ENCODE measurements at regions not wholly inside any gene's neighbourhood (a gene's known extent, or its start where the extent isn't known, plus 50 kb on each side); places are given as distances from the start of the nearest gene placed in this dataset.
"Not testable (repeated sequence)": the region's sequence is repeated elsewhere in the genome, so short reads cannot be mapped to it uniquely, and the experiment has no call there.

GRCh38 chr14:40386433-40386832 is 954.2 kb upstream of the FBXO33 start:
- Mint-ChIP-seq H3K27me3 (no peaks in the 10 kb centered on the region), H3K36me3 (ENCODE audit: low read depth) (no peaks in the 10 kb centered on the region), H3K4me1 (no peaks in the 10 kb centered on the region), H3K9me3 (ENCODE audit: low read depth) (peaks cover 1% of the 10 kb centered on the region), H3K4me3 (no peak overlapping the region), H3K27ac (no peak overlapping the region)
- no peak for DNase-seq
- intact Hi-C loops (cut with DNase I, micrococcal nuclease), result no loop called here
- ChIA-PET POLR2A (no interaction called here), CTCF (interaction anchor here (0.6 kb wide), 1 partner anchor 818 kb away, joined by 3 read pairs; no protein-coding TSS in a partner anchor)
- no peak for ATAC-seq

DNA sequence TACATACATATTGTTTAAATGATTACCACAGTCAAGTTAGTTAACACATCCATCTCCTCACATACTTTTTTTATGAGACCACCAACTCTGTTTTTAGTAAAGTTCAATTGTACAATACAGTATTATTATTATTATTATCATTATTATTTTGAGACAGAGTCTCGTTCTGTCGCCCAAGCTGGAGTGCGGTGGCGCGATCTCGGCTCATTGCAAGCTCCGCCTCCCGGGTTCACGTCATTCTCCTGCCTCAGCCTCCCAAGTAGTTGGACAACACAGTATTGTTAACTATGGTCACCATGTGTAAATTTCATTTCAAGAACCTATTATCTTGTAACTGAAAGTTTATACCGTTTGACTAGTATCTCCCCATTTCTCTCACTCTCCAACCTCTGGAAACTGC is 942.0 kb upstream of the FBXO33 start:
- Mint-ChIP-seq H3K27ac (no peak overlapping the region), H3K4me3 (no peak overlapping the region), H3K9me3 (ENCODE audit: low read depth) (peaks cover 3% of the 10 kb centered on the region), H3K4me1 (no peaks in the 10 kb centered on the region), H3K27me3 (no peaks in the 10 kb centered on the region), H3K36me3 (ENCODE audit: low read depth) (no peaks in the 10 kb centered on the region)
- no peak for ATAC-seq
- no peak for DNase-seq
- ChIA-PET POLR2A (no interaction called here), CTCF (no interaction called here)
- intact Hi-C loops (cut with DNase I, micrococcal nuclease), result no loop called here

GRCh38 chr14:40371011-40371410 is 938.8 kb upstream of the FBXO33 start:
- DNase-seq (no peak), ATAC-seq (no peak)
- Mint-ChIP-seq H3K4me1 (no peaks in the 10 kb centered on the region), H3K4me3 (no peak overlapping the region), H3K27ac (no peak overlapping the region), H3K27me3 (no peaks in the 10 kb centered on the region), H3K36me3 (ENCODE audit: low read depth) (no peaks in the 10 kb centered on the region), H3K9me3 (ENCODE audit: low read depth) (peaks cover 3% of the 10 kb centered on the region)
- ChIA-PET POLR2A (no interaction called here), CTCF (no interaction called here)
- intact Hi-C loops (cut with DNase I, micrococcal nuclease), result no loop called here

GRCh38 chr14:40368314-40368713 is 936.1 kb upstream of the FBXO33 start:
- Mint-ChIP-seq H3K36me3 (ENCODE audit: low read depth) (no peaks in the 10 kb centered on the region), H3K27me3 (no peaks in the 10 kb centered on the region), H3K27ac (no peak overlapping the region), H3K9me3 (ENCODE audit: low read depth) (no peaks in the 10 kb centered on the region), H3K4me3 (no peak overlapping the region), H3K4me1 (peaks cover 2% of the 10 kb centered on the region)
- POLR2A ChIA-PET, result no interaction called here
- CTCF ChIA-PET, result no interaction called here
- DNase-seq, result no peak
- no peak for ATAC-seq
- intact Hi-C loops (cut with DNase I, micrococcal nuclease), result no loop called here

GRCh38 chr14:40367717-40368116 is 935.5 kb upstream of the FBXO33 start:
- Mint-ChIP-seq H3K36me3 (ENCODE audit: low read depth) (no peaks in the 10 kb centered on the region), H3K4me3 (no peak overlapping the region), H3K4me1 (peaks cover 2% of the 10 kb centered on the region), H3K27me3 (no peaks in the 10 kb centered on the region), H3K27ac (no peak overlapping the region), H3K9me3 (ENCODE audit: low read depth) (no peaks in the 10 kb centered on the region)
- CTCF ChIA-PET, result no interaction called here
- DNase-seq (no peak), ATAC-seq (no peak)
- intact Hi-C loops (cut with DNase I, micrococcal nuclease), result no loop called here
- POLR2A ChIA-PET, result no interaction called here

DNA sequence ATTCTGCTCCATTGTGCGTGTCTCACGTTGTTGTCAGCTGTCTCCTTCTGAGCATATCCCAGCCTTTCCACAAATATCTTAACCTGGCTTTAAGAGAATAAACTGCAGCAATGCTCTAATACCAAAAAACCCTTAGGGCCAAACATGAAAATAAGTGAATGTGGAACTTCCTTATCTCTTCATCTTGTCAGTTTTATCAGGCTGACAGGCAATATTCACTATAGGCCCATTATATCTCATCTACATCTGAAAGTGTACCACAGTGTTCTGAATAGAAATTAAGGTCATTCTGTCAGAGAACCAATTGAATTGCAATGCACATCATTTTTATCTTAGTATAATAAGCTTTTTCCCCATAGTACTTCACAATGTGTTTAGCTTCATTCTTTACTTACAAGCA is 933.1 kb upstream of the FBXO33 start:
- H3K4me3 Mint-ChIP-seq, result no peak overlapping the region
- ChIA-PET CTCF (interaction anchor here (0.8 kb wide), 1 partner anchor 9 kb away, joined by 3 read pairs; no protein-coding TSS in a partner anchor), POLR2A (no interaction called here)
- ATAC-seq, result no peak
- no peak overlapping the region for H3K27ac Mint-ChIP-seq
- intact Hi-C loops (cut with DNase I, micrococcal nuclease), result no loop called here
- no peaks in the 10 kb centered on the region for H3K36me3 Mint-ChIP-seq (ENCODE audit: low read depth)
- DNase-seq, result no peak
- H3K4me1 Mint-ChIP-seq, result peaks cover 2% of the 10 kb centered on the region
- no peaks in the 10 kb centered on the region for H3K27me3 Mint-ChIP-seq
- no peaks in the 10 kb centered on the region for H3K9me3 Mint-ChIP-seq (ENCODE audit: low read depth)

GRCh38 chr14:40362856-40363255 is 930.6 kb upstream of the FBXO33 start:
- Mint-ChIP-seq H3K27me3 (no peaks in the 10 kb centered on the region), H3K9me3 (ENCODE audit: low read depth) (peaks cover 6% of the 10 kb centered on the region), H3K4me3 (no peak overlapping the region), H3K4me1 (peaks cover 2% of the 10 kb centered on the region), H3K36me3 (ENCODE audit: low read depth) (no peaks in the 10 kb centered on the region), H3K27ac (no peak overlapping the region)
- POLR2A ChIA-PET, result no interaction called here
- CTCF ChIA-PET, result no interaction called here
- no peak for DNase-seq
- no peak for ATAC-seq
- intact Hi-C loops (cut with DNase I, micrococcal nuclease), result no loop called here

DNA sequence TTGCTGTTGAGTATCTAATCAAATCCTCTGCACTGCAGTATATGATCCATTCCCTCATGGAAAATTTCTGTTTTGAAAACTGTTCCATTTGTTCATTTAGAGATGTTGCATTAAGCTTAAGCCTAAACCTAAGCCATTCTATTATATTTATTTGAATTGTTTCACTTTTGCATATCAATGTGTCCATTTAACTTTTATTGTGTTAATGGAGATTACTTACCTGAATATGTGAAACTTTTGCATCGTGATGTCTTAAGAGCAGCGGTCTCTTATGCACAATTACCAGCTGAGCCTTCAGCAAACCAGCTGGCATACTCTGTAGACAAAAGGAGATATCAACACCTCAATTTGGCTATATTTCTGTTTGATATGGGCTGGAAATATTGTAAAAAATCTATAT is 922.5 kb upstream of the FBXO33 start:
- Mint-ChIP-seq H3K36me3 (ENCODE audit: low read depth) (no peaks in the 10 kb centered on the region), H3K9me3 (ENCODE audit: low read depth) (peaks cover 8% of the 10 kb centered on the region), H3K27ac (no peak overlapping the region), H3K4me3 (no peak overlapping the region), H3K4me1 (no peaks in the 10 kb centered on the region), H3K27me3 (no peaks in the 10 kb centered on the region)
- CTCF ChIA-PET, result no interaction called here
- no peak for DNase-seq
- no peak for ATAC-seq
- intact Hi-C loops (cut with DNase I, micrococcal nuclease), result no loop called here
- POLR2A ChIA-PET, result no interaction called here

- ATAC-seq; H3K4me3 Mint-ChIP-seq; CTCF ChIA-PET; H3K9me3 Mint-ChIP-seq (ENCODE audit: low read depth); H3K27me3 Mint-ChIP-seq; H3K27ac Mint-ChIP-seq; H3K4me1 Mint-ChIP-seq; DNase-seq; POLR2A ChIA-PET; H3K36me3 Mint-ChIP-seq (ENCODE audit: low read depth); intact Hi-C loops (cut with DNase I, micrococcal nuclease): not testable (repeated sequence)
Observed at GRCh38 chr14:40348104-40348503, 915.9 kb upstream of the FBXO33 start.

- no peaks in the 10 kb centered on the region for H3K36me3 Mint-ChIP-seq (ENCODE audit: low read depth)
- H3K9me3 Mint-ChIP-seq (ENCODE audit: low read depth), result peaks cover 2% of the 10 kb centered on the region
- no peak overlapping the region for H3K27ac Mint-ChIP-seq
- H3K4me1 Mint-ChIP-seq, result no peaks in the 10 kb centered on the region
- POLR2A ChIA-PET, result no interaction called here
- intact Hi-C loops (cut with DNase I, micrococcal nuclease), result no loop called here
- no peak overlapping the region for H3K4me3 Mint-ChIP-seq
- CTCF ChIA-PET, result no interaction called here
- H3K27me3 Mint-ChIP-seq, result no peaks in the 10 kb centered on the region
- no peak for ATAC-seq
- DNase-seq, result no peak
Observed at GRCh38 chr14:40347675-40348074, 915.4 kb upstream of the FBXO33 start.

DNA sequence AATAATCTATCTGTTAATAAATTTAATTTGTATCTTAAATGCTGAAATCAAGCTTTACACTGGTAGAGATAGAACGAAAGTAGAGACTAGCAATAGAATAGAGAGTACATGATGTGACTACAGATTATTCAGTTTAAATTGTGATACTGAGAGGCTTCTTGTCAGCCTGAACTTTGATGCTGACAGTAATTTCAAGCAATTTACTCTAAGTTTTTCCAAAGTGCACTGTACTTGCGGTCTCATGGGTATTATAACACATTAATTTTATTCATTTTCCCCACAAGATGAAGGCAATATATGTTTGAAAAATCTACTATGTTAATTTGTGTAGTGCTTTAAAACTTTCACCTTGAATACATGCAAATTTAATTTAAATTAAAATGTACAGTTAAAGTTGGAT is 914.0 kb upstream of the FBXO33 start:
- POLR2A ChIA-PET, result no interaction called here
- Mint-ChIP-seq H3K36me3 (ENCODE audit: low read depth) (no peaks in the 10 kb centered on the region), H3K27ac (no peak overlapping the region), H3K4me1 (no peaks in the 10 kb centered on the region), H3K4me3 (no peak overlapping the region), H3K27me3 (no peaks in the 10 kb centered on the region), H3K9me3 (ENCODE audit: low read depth) (peaks cover 2% of the 10 kb centered on the region)
- ATAC-seq (no peak), DNase-seq (no peak)
- intact Hi-C loops (cut with DNase I, micrococcal nuclease), result no loop called here
- CTCF ChIA-PET, result no interaction called here

GRCh38 chr14:40345334-40345733 is 913.1 kb upstream of the FBXO33 start:
- intact Hi-C loops (cut with DNase I, micrococcal nuclease), result no loop called here
- Mint-ChIP-seq H3K36me3 (ENCODE audit: low read depth) (no peaks in the 10 kb centered on the region), H3K27me3 (no peaks in the 10 kb centered on the region), H3K4me3 (no peak overlapping the region), H3K4me1 (no peaks in the 10 kb centered on the region), H3K9me3 (ENCODE audit: low read depth) (peaks cover 2% of the 10 kb centered on the region), H3K27ac (no peak overlapping the region)
- no peak for ATAC-seq
- no peak for DNase-seq
- ChIA-PET POLR2A (no interaction called here), CTCF (no interaction called here)

DNA sequence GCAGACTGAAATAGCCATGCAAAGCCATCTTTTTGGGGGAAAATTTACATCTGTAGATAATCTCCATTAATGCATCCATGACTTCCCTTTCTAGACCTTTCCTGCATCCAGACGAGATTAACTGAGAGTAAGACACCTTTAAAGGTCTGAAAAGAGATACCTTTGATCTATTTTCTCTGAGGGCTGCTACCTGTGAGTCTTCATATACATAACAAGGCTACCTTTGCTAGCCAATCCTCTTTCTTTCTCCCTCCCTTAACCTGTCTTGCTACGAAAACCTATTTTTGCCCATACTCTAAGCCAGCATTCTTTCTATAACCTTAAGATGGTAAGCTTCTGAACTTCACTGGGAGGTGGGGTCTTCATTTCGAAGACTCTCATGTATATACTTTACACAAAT is 908.5 kb upstream of the FBXO33 start:
- intact Hi-C loops (cut with DNase I, micrococcal nuclease), result no loop called here
- no peaks in the 10 kb centered on the region for H3K36me3 Mint-ChIP-seq (ENCODE audit: low read depth)
- peaks cover 4% of the 10 kb centered on the region for H3K9me3 Mint-ChIP-seq (ENCODE audit: low read depth)
- H3K4me3 Mint-ChIP-seq, result no peak overlapping the region
- no peaks in the 10 kb centered on the region for H3K4me1 Mint-ChIP-seq
- DNase-seq (no peak), ATAC-seq (no peak)
- POLR2A ChIA-PET, result no interaction called here
- H3K27me3 Mint-ChIP-seq, result no peaks in the 10 kb centered on the region
- H3K27ac Mint-ChIP-seq, result no peak overlapping the region
- CTCF ChIA-PET, result no interaction called here
